OCI-LY7 (cell line): ENCODE measurements at regions not wholly inside any gene's neighbourhood (a gene's known extent, or its start where the extent isn't known, plus 50 kb on each side); places are given as distances from the start of the nearest gene placed in this dataset.

ENCODE experiments used
- BruUV-seq: library from RNA; stranded (reverse); fragments of 400-500 nt; replicated peaks from 2 replicates; lab custom pipeline; 2021; lab: Mats Ljungman, UMichigan
- CTCF ChIA-PET: fragments of 300-600 bp; sonication (Branson Sonifier 250); formaldehyde crosslinking; loops from one replicate; lab custom pipeline; 2022; ENCODE audit warnings: antibody characterized with exemption; ENCODE audit not compliant: unreplicated experiment; lab: Charles Lee
- POLR2A ChIA-PET: fragments of 300-600 bp; sonication (Branson Sonifier 250); formaldehyde crosslinking; loops from one replicate; lab custom pipeline; 2022; ENCODE audit warnings: antibody characterized with exemption; lab: Charles Lee
- DNase-seq: peaks from one replicate; pipeline ENCODE4 v3.0.0-alpha.2; 2015; ENCODE audit warnings: low spot score
- H2AFZ ChIP-seq: fragments of 200-600 bp; sonication (generic), shearing (Covaris generic); 2 replicates; pipeline ENCODE4 v1.6.1; 2014; ENCODE audit warnings: mild to moderate bottlenecking, antibody characterized with exemption, low read length, moderate library complexity
- H3K27ac ChIP-seq: fragments of 200-600 bp; sonication (generic); 2 replicates; pipeline ENCODE4 v1.5.1; 2014; ENCODE audit warnings: mixed run types, low read depth, mild to moderate bottlenecking, moderate library complexity, low read length, inconsistent platforms; ENCODE audit not compliant: poor library complexity, severe bottlenecking
- H3K36me3 ChIP-seq: fragments of 200-600 bp; sonication (generic); 2 replicates; pipeline ENCODE4 v1.6.1; 2014; ENCODE audit warnings: mild to moderate bottlenecking, antibody characterized with exemption, low read length, moderate library complexity, mixed read lengths; ENCODE audit not compliant: insufficient read depth
- H3K4me1 ChIP-seq: fragments of 200-600 bp; sonication (generic); 2 replicates; pipeline ENCODE4 v1.5.1; 2014; ENCODE audit warnings: mild to moderate bottlenecking, low read length; ENCODE audit not compliant: insufficient read depth, poor library complexity, severe bottlenecking
- H3K4me2 ChIP-seq: fragments of 200-600 bp; sonication (generic); 2 replicates; pipeline ENCODE4 v1.6.1; 2014; ENCODE audit warnings: mild to moderate bottlenecking, low read length
- H3K4me3 ChIP-seq: fragments of 200-600 bp; sonication (generic); 2 replicates; pipeline ENCODE4 v1.5.1; 2014; ENCODE audit warnings: mild to moderate bottlenecking, low read depth, low read length; ENCODE audit not compliant: poor library complexity, severe bottlenecking
- H3K79me2 ChIP-seq: fragments of 200-600 bp; sonication (generic); 2 replicates; pipeline ENCODE4 v1.6.1; 2016; ENCODE audit warnings: low read depth, mild to moderate bottlenecking, low read length, moderate library complexity, mixed read lengths; ENCODE audit not compliant: insufficient read depth
- H3K9me2 ChIP-seq: fragments of 200-600 bp; sonication (generic); 2 replicates; pipeline ENCODE4 v1.6.1; 2016; ENCODE audit warnings: mild to moderate bottlenecking, low read length, mixed read lengths; ENCODE audit not compliant: insufficient read depth
- H3K9me3 ChIP-seq: fragments of 200-600 bp; sonication (generic); 2 replicates; pipeline ENCODE4 v1.6.1; 2014; ENCODE audit warnings: mild to moderate bottlenecking, mixed run types, low read length, mixed read lengths
- H4K20me1 ChIP-seq: fragments of 200-600 bp; sonication (generic); 2 replicates; pipeline ENCODE4 v1.6.1; 2014; ENCODE audit warnings: mild to moderate bottlenecking, antibody characterized with exemption, low read length, moderate library complexity, mixed read lengths; ENCODE audit not compliant: insufficient read depth
- CTCF ChIP-seq: fragments of 200-600 bp; sonication (generic); conservative IDR thresholded peaks from 2 replicates; pipeline ENCODE4 v1.5.1; 2014; ENCODE audit warnings: mild to moderate bottlenecking, antibody characterized with exemption, low read length, moderate library complexity, mixed read lengths
- EZH2phosphoT487 ChIP-seq: fragments of 200-600 bp; sonication (generic); IDR thresholded peaks from 2 replicates; pipeline ENCODE4 v1.6.1; 2018; ENCODE audit warnings: low read depth, borderline replicate concordance, mild to moderate bottlenecking, mixed run types, antibody characterized with exemption, low read length, moderate library complexity, mixed read lengths
- intact Hi-C: fragments of 100-400 bp; cut with micrococcal nuclease; formaldehyde crosslinking; loops from one replicate; pipeline ENCODE4 v1.10.0; 2022; ENCODE audit not compliant: unreplicated experiment

GRCh38 chr20:53692465-53693067 is 98.9 kb upstream of the ZNF217 start:
- no TSS peak for BruUV-seq
- Histone ChIP-seq H3K9me3 (no peaks in the 10 kb centered on the region), H3K27ac (no peak overlapping the region), H2AFZ (no peak overlapping the region), H3K4me1 (no peaks in the 10 kb centered on the region), H3K4me3 (no peak overlapping the region), H4K20me1 (no peaks in the 10 kb centered on the region), H3K36me3 (no peaks in the 10 kb centered on the region), H3K79me2 (no peaks in the 10 kb centered on the region), H3K9me2 (no peaks in the 10 kb centered on the region), H3K4me2 (no peak overlapping the region)
- CTCF ChIA-PET, result no interaction called here
- intact Hi-C loops, result no loop called here
- POLR2A ChIA-PET, result interaction anchor here (0.9 to 2.0 kb wide), 3 partner anchors 10 to 15 kb away, joined by 3 to 12 read pairs (median 4); no protein-coding TSS in a partner anchor
- no peak for DNase-seq
- no peak for TF ChIP-seq CTCF
- TF ChIP-seq EZH2phosphoT487, result no peak

GRCh38 chr20:53691811-53692192 is 98.2 kb upstream of the ZNF217 start:
- H2AFZ ChIP-seq, result no peak overlapping the region
- no TSS peak for BruUV-seq
- intact Hi-C loops, result no loop called here

More at GRCh38 chr20:53691811-53692192, 98.2 kb upstream of the ZNF217 start:
- CTCF ChIA-PET, result no interaction called here
- no peaks in the 10 kb centered on the region for H3K9me2 ChIP-seq
- POLR2A ChIA-PET, result interaction anchor here (0.5 to 2.0 kb wide), 3 partner anchors 10 to 35 kb away, joined by 4 to 12 read pairs (median 4); no protein-coding TSS in a partner anchor
- DNase-seq, result no peak
- no peak overlapping the region for H3K4me2 ChIP-seq
- no peaks in the 10 kb centered on the region for H4K20me1 ChIP-seq
- H3K4me1 ChIP-seq, result no peaks in the 10 kb centered on the region
- TF ChIP-seq EZH2phosphoT487 (no peak), CTCF (no peak)
- no peaks in the 10 kb centered on the region for H3K9me3 ChIP-seq
- H3K36me3 ChIP-seq, result no peaks in the 10 kb centered on the region
- no peaks in the 10 kb centered on the region for H3K79me2 ChIP-seq
- H3K4me3 ChIP-seq, result no peak overlapping the region
- no peak overlapping the region for H3K27ac ChIP-seq
